PC-3 (cell line): ENCODE measurements at regions not wholly inside any gene's neighbourhood (a gene's known extent, or its start where the extent isn't known, plus 50 kb on each side); places are given as distances from the start of the nearest gene placed in this dataset.
A peak's percentile ranks its signal among the peaks of the same experiment; 100 is the strongest.

Experiments
- ATAC-seq: fragments of 200-7000 bp; cut with Tn5 transposase; 2 replicates; pipeline ENCODE4 v1.9.1; 2020; ENCODE audit warnings: mild to moderate bottlenecking, moderate library complexity
- BruUV-seq: library from RNA; stranded (reverse); fragments of 400-500 nt; replicated peaks from 2 replicates; lab custom pipeline; 2021; lab: Mats Ljungman, UMichigan
- CTCF ChIA-PET: fragments of 300-600 bp; sonication (Branson Sonifier 250); formaldehyde crosslinking; loops from one replicate; lab custom pipeline; 2022; ENCODE audit warnings: antibody characterized with exemption; lab: Charles Lee
- POLR2A ChIA-PET: fragments of 300-600 bp; sonication (Branson Sonifier 250); formaldehyde crosslinking; loops from one replicate; lab custom pipeline; 2022; ENCODE audit warnings: antibody characterized with exemption; ENCODE audit not compliant: unreplicated experiment; lab: Charles Lee
- DNase-seq: peaks from one replicate; pipeline ENCODE4 v3.0.0-alpha.2; 2015
- H2AFZ ChIP-seq: fragments of 300-600 bp; sonication (generic); 2 replicates; pipeline ENCODE4 v1.6.0; 2016; ENCODE audit warnings: antibody characterized with exemption, low read length
- H3F3A ChIP-seq: fragments of 300-600 bp; sonication (generic); one replicate; pipeline ENCODE4 v1.6.0; 2017; ENCODE audit warnings: antibody characterized with exemption, low read length, control low read depth, mild to moderate bottlenecking; ENCODE audit not compliant: unreplicated experiment
- H3K27ac ChIP-seq: fragments of 300-600 bp; sonication (generic); 2 replicates; pipeline ENCODE4 v1.5.1; 2016; ENCODE audit warnings: mild to moderate bottlenecking, low read length
- H3K27me3 ChIP-seq: fragments of 300-600 bp; sonication (generic); 2 replicates; pipeline ENCODE4 v1.6.1; 2016; ENCODE audit warnings: low read length, mixed read lengths
- H3K36me3 ChIP-seq: fragments of 300-600 bp; sonication (generic); 2 replicates; pipeline ENCODE4 v1.6.1; 2016; ENCODE audit warnings: low read depth, mixed run types, low read length, mixed read lengths
- H3K4me1 ChIP-seq: fragments of 300-600 bp; sonication (generic); 2 replicates; pipeline ENCODE4 v1.5.1; 2016; ENCODE audit warnings: low read length; ENCODE audit not compliant: insufficient read depth
- H3K4me2 ChIP-seq: fragments of 300-600 bp; sonication (generic); 2 replicates; pipeline ENCODE4 v1.6.0; 2016; ENCODE audit warnings: low read length
- H3K4me3 ChIP-seq: fragments of 300-600 bp; sonication (generic); 2 replicates; pipeline ENCODE4 v1.5.1; 2016; ENCODE audit warnings: mild to moderate bottlenecking, low read length, mixed read lengths
- H3K79me2 ChIP-seq: fragments of 300-600 bp; sonication (generic); 2 replicates; pipeline ENCODE4 v1.6.1; 2017; ENCODE audit warnings: low read length, mixed read lengths
- H3K9ac ChIP-seq: fragments of 300-600 bp; sonication (generic); 2 replicates; pipeline ENCODE4 v1.6.0; 2016; ENCODE audit warnings: mild to moderate bottlenecking, low read length
- H3K9me2 ChIP-seq: fragments of 300-600 bp; sonication (generic); replicated peaks from 2 replicates; pipeline ENCODE4 v1.6.1; 2016; ENCODE audit warnings: mixed run types, low read length, mixed read lengths
- H3K9me3 ChIP-seq: fragments of 300-600 bp; sonication (generic); 2 replicates; pipeline ENCODE4 v1.6.1; 2016; ENCODE audit warnings: low read length, mixed read lengths
- H4K20me1 ChIP-seq: fragments of 300-600 bp; sonication (generic); 2 replicates; pipeline ENCODE4 v1.6.1; 2016; ENCODE audit warnings: low read length, mixed read lengths
- EZH2 ChIP-seq: fragments of 300-600 bp; sonication (generic); IDR thresholded peaks from one replicate; pipeline ENCODE4 v1.6.1; 2017; ENCODE audit warnings: antibody characterized with exemption, mild to moderate bottlenecking, low read length; ENCODE audit not compliant: unreplicated experiment
- EZH2phosphoT487 ChIP-seq: fragments of 300-600 bp; sonication (generic); IDR thresholded peaks from 2 replicates; pipeline ENCODE4 v1.6.1; 2018; ENCODE audit warnings: mild to moderate bottlenecking, antibody characterized with exemption, low read length, borderline replicate concordance
- intact Hi-C: fragments of 100-400 bp; cut with micrococcal nuclease; formaldehyde crosslinking; loops from 2 replicates; pipeline ENCODE4 v1.9.0; 2023
- TF ChIP-seq, protein P1 (sequence below): fragments of 300-600 bp; sonication (generic); conservative IDR thresholded peaks from 2 replicates; pipeline ENCODE4 v1.5.1; 2017; ENCODE audit warnings: antibody characterized with exemption, low read depth, mild to moderate bottlenecking, low read length

DNA sequence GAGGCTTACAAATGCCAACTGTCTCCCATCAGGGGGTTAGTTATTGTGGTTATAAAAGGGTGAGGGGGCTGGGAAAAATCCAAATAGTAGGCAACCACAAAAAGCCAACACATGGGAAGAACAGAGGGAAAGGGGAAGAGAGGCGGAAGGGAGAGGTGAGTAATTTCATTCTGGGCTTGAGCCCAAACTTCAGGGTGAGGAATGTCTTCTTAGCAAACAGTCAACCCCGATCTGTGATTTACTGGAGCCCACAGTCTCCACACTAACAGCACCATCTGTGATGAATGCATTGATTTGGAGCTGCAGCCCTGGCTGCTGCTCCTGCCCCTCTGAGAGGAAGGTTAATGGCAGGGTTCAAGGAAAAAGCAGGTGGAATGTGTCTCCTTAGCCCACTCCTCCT, 162.2 kb upstream of the GPR101 start:
- Histone ChIP-seq H3K9me2 (no peaks in the 10 kb centered on the region), H3K27me3 (no peaks in the 10 kb centered on the region), H3K4me3 (no peak overlapping the region), H3K4me2 (peak overlapping the region; percentile 36), H3K4me1 (peaks cover 38% of the 10 kb centered on the region), H3K79me2 (no peaks in the 10 kb centered on the region), H3K27ac (peak overlapping the region; percentile 67), H3F3A (peaks cover 4% of the 10 kb centered on the region), H3K9me3 (no peaks in the 10 kb centered on the region), H2AFZ (no peak overlapping the region), H3K9ac (no peak overlapping the region), H4K20me1 (no peaks in the 10 kb centered on the region), H3K36me3 (no peaks in the 10 kb centered on the region)
- TF ChIP-seq EZH2phosphoT487 (no peak), EZH2 (no peak)
- TF ChIP-seq, protein P1, sequence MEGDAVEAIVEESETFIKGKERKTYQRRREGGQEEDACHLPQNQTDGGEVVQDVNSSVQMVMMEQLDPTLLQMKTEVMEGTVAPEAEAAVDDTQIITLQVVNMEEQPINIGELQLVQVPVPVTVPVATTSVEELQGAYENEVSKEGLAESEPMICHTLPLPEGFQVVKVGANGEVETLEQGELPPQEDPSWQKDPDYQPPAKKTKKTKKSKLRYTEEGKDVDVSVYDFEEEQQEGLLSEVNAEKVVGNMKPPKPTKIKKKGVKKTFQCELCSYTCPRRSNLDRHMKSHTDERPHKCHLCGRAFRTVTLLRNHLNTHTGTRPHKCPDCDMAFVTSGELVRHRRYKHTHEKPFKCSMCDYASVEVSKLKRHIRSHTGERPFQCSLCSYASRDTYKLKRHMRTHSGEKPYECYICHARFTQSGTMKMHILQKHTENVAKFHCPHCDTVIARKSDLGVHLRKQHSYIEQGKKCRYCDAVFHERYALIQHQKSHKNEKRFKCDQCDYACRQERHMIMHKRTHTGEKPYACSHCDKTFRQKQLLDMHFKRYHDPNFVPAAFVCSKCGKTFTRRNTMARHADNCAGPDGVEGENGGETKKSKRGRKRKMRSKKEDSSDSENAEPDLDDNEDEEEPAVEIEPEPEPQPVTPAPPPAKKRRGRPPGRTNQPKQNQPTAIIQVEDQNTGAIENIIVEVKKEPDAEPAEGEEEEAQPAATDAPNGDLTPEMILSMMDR, result no peak
- ChIA-PET CTCF (no interaction called here), POLR2A (no interaction called here)
- no TSS peak for BruUV-seq
- ATAC-seq, result peak; percentile 74
- peak; percentile 89 for DNase-seq
- intact Hi-C loops, result loop anchor here (1.0 to 10.0 kb wide), 3 partner anchors 16 to 836 kb away; no protein-coding TSS in a partner anchor

DNA sequence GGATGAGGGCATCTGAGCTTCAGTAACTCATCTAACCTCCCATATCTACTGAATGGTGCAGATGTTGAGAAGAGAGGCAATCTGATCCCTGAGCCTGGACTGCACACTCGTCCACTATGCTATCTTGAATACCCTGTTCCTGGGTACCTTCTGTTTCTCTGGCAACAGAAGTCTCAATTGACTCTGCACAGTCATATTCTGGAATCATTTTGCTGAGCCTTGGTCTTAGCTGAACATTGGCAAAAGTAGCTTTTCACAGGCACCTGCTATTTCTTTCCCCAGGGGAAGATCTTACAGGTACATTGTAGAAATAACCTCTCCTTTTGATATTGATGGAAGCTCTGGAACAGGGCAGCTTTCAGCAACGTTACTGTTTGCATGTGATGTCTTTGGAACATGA, 161.5 kb upstream of the GPR101 start:
- H3K9me3 ChIP-seq, result no peaks in the 10 kb centered on the region
- H3K9me2 ChIP-seq, result no peaks in the 10 kb centered on the region
- no peaks in the 10 kb centered on the region for H3K36me3 ChIP-seq
- no peak overlapping the region for H2AFZ ChIP-seq
- DNase-seq (no peak), ATAC-seq (no peak)
- peaks cover 4% of the 10 kb centered on the region for H3F3A ChIP-seq
- no peaks in the 10 kb centered on the region for H4K20me1 ChIP-seq
- no peaks in the 10 kb centered on the region for H3K27me3 ChIP-seq
- no peak for TF ChIP-seq EZH2
- TF ChIP-seq, protein P1, result no peak
- no peak for TF ChIP-seq EZH2phosphoT487
- no peak overlapping the region for H3K9ac ChIP-seq
- peaks cover 38% of the 10 kb centered on the region for H3K4me1 ChIP-seq
- CTCF ChIA-PET, result no interaction called here
- intact Hi-C loops, result loop anchor here (5.0 to 10.0 kb wide), 2 partner anchors 80 to 837 kb away; no protein-coding TSS in a partner anchor
- H3K4me2 ChIP-seq, result peak overlapping the region; percentile 24; the same call in 1 of the 2 replicates
- BruUV-seq, result no TSS peak
- H3K79me2 ChIP-seq, result no peaks in the 10 kb centered on the region
- H3K27ac ChIP-seq, result no peak overlapping the region; the same call in 1 of the 2 replicates
- H3K4me3 ChIP-seq, result no peak overlapping the region
- POLR2A ChIA-PET, result no interaction called here

DNA sequence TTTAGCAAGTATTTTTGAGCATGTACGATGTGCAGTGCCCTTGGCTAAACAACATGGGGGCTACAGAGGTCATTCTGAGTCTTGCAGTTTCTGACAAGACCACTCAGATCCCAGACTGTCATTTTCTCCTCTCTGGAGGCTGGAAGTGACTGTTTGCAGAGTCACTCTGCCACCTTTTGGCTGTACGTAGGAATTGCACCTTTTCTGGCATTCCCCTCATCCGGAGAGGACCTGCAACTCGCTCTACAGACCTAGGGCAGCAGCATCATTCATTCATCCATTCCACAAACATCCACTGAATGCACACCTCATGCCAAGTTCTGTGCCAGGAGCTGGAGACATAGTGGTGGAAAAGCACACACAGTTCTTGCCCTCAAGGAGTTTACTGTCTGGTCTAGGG, 160.4 kb upstream of the GPR101 start:
- Histone ChIP-seq H2AFZ (no peak overlapping the region), H3K9me3 (no peaks in the 10 kb centered on the region), H3K4me2 (0 out of 2 replicates have a peak overlapping the region, but pooled peaks have one; percentile 5), H3K79me2 (no peaks in the 10 kb centered on the region), H4K20me1 (no peaks in the 10 kb centered on the region), H3K9ac (no peak overlapping the region), H3K27me3 (no peaks in the 10 kb centered on the region), H3K9me2 (no peaks in the 10 kb centered on the region), H3K4me1 (peaks cover 38% of the 10 kb centered on the region), H3F3A (peaks cover 4% of the 10 kb centered on the region), H3K27ac (no peak overlapping the region), H3K36me3 (no peaks in the 10 kb centered on the region), H3K4me3 (no peak overlapping the region)
- POLR2A ChIA-PET, result no interaction called here
- CTCF ChIA-PET, result interaction anchor here (0.6 kb wide), 1 partner anchor 257 kb away, joined by 3 read pairs; no protein-coding TSS in a partner anchor
- intact Hi-C loops, result loop anchor here (5.0 to 10.0 kb wide), 2 partner anchors 79 to 142 kb away; no protein-coding TSS in a partner anchor
- no peak for TF ChIP-seq EZH2phosphoT487
- TF ChIP-seq, protein P1, result peak; percentile 73
- ATAC-seq (peak; percentile 23; the same call in 1 of the 2 replicates), DNase-seq (peak; percentile 72)
- no TSS peak for BruUV-seq
